ENCODE measurements at regions not wholly inside any gene's neighbourhood (a gene's known extent, or its start where the extent isn't known, plus 50 kb on each side); places are given as distances from the start of the nearest gene placed in this dataset.

DNA sequence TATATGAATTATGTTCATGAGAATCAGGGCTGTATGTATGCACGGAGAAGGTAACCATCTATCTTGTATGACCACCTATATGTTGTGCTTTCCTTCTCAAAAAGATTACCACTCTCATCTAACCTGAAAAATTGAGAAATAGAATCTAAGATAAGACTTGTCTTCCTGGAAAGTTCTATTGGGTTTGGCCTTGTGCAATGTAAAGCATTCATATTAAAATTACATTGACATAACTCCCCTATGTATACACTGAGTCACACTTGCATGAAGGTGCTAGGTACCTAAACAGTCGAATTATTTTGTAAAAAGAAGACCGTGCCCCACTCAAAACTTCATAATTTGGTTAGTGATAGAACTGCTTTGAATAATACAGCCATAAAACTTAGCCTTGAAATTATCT is 54.5 kb upstream of the RFXAP start:
- TF ChIP-seq EZH2 (IDR thresholded peaks at IDR 0.05; ENCODE audit: low read length, missing control alignments) (no peak), CTCF (conservative IDR thresholded peaks at IDR 0.05 in 1 of 2, IDR thresholded peaks at IDR 0.05 in 1 of 2; ENCODE audit: low read depth in 1 of 2, low read length in 2 of 2) (no peak)
